Heart left ventricle (tissue), 13 donors: ENCODE measurements at regions not wholly inside any gene's neighbourhood (a gene's known extent, or its start where the extent isn't known, plus 50 kb on each side); places are given as distances from the start of the nearest gene placed in this dataset.

Experiments used
- CTCF ChIP-seq, 12 donors: fragments of 200-600 bp; sonication (generic) in 4 of 12; IDR thresholded peaks; one replicate each; pipeline versions ENCODE4 v1.5.0 to v1.8.0; 2018 to 2022; ENCODE audit warnings: antibody characterized with exemption in 12 of 12, mild to moderate bottlenecking in 5 of 12
- POLR2A ChIP-seq, 2 donors: fragments of 450-650 bp; IDR thresholded peaks; one replicate each; pipeline ENCODE4 v1.6.1; 2017; ENCODE audit warnings: antibody characterized with exemption in 2 of 2, mild to moderate bottlenecking in 2 of 2, moderate library complexity in 2 of 2
- donor health status: ischemic (EF 13 %, LVEDD 7.1; RV severe dilation, severe dysfunction).
- donor health status: DM: no; HTN: yes; CAD: no.
- donor health status: DM: no; HTN: no; CAD: no.
- donor health status: ischemic (EF 25% LVEDD 6.9; RV normal size, moderate dysfunction).
- donor health status: ischemic (EF 25% LVEDD 5.7; RV mildly dilated, moderate dysfunction).
- donor health status: ischemic (EF 35%, LVEDD 5.7; RV mildly dilated, moderate dysfunction).
- donor health status: nonischemic (EF 11% LVEDD 7.7; RV severe dilation, severe dysfunction).
- donor health status: DM: yes; HTN: yes; CAD: no.
- donor health status: PGD.
- donor health status: ischemic (EF 29% LVEDD 5.4; RV normal size, mild dysfunction).
- donor health status: nonischemic (EF 23%, LVEDD 6.1; RV moderate dilation, normal function).

GRCh38 chr20:61086031-61086430, 166.0 kb upstream of the CDH4 start:
- no peak for TF ChIP-seq CTCF (IDR thresholded peaks at IDR 0.05)
- no peak for TF ChIP-seq POLR2A (IDR thresholded peaks at IDR 0.05)
